H9 (cell line): ENCODE measurements at regions not wholly inside any gene's neighbourhood (a gene's known extent, or its start where the extent isn't known, plus 50 kb on each side); places are given as distances from the start of the nearest gene placed in this dataset.
A peak's percentile ranks its signal among the peaks of the same experiment; 100 is the strongest.

Experiments
- DNase-seq: peaks from one replicate; pipeline ENCODE4 v3.0.0-alpha.2; 2017
- H2AFZ ChIP-seq: one replicate; pipeline ENCODE4 v1.6.1; 2013; ENCODE audit warnings: mild to moderate bottlenecking, low read length, control low read depth, moderate library complexity
- H2AK5ac ChIP-seq: 2 replicates; pipeline ENCODE4 v1.6.1; 2013; ENCODE audit warnings: low read length, control low read depth, mixed read lengths; ENCODE audit not compliant: insufficient read length
- H2BK120ac ChIP-seq: one replicate; pipeline ENCODE4 v1.6.1; 2013; ENCODE audit warnings: low read depth, mild to moderate bottlenecking, low read length, control low read depth, inconsistent platforms; ENCODE audit not compliant: poor library complexity, severe bottlenecking
- H2BK12ac ChIP-seq: 2 replicates; pipeline ENCODE4 v1.6.1; 2013; ENCODE audit warnings: low read length, control low read depth, mixed read lengths, low read depth; ENCODE audit not compliant: insufficient read length
- H2BK15ac ChIP-seq: 2 replicates; pipeline ENCODE4 v1.6.1; 2013; ENCODE audit warnings: low read depth, low read length, control low read depth
- H2BK20ac ChIP-seq: one replicate; pipeline ENCODE4 v1.6.1; 2013; ENCODE audit warnings: low read depth, mild to moderate bottlenecking, low read length, control low read depth, inconsistent platforms; ENCODE audit not compliant: poor library complexity, severe bottlenecking
- H2BK5ac ChIP-seq: 2 replicates; pipeline ENCODE4 v1.6.1; 2013; ENCODE audit warnings: low read length, control low read depth, mixed read lengths; ENCODE audit not compliant: insufficient read length
- H3K14ac ChIP-seq: 2 replicates; pipeline ENCODE4 v1.6.1; 2013; ENCODE audit warnings: low read length, control low read depth; ENCODE audit not compliant: insufficient read depth
- H3K18ac ChIP-seq: 2 replicates; pipeline ENCODE4 v1.6.1; 2013; ENCODE audit warnings: low read depth, mild to moderate bottlenecking, mixed read lengths, low read length, control low read depth; ENCODE audit not compliant: insufficient read length
- H3K23ac ChIP-seq: 2 replicates; pipeline ENCODE4 v1.6.1; 2013; ENCODE audit warnings: low read length, control low read depth, mixed read lengths, low read depth; ENCODE audit not compliant: insufficient read length
- H3K23me2 ChIP-seq: 2 replicates; pipeline ENCODE4 v1.6.1; 2013; ENCODE audit warnings: low read depth, mild to moderate bottlenecking, mixed read lengths, low read length, control low read depth; ENCODE audit not compliant: insufficient read length, poor library complexity, severe bottlenecking
- H3K27ac ChIP-seq: 2 replicates; pipeline ENCODE4 v1.5.1; 2013; ENCODE audit warnings: low read length, control low read depth, mixed read lengths, low read depth; ENCODE audit not compliant: insufficient read length
- H3K27me3 ChIP-seq: 2 replicates; pipeline ENCODE4 v1.6.1; 2013; ENCODE audit warnings: low read length, control low read depth, inconsistent platforms; ENCODE audit not compliant: insufficient read depth
- H3K4ac ChIP-seq: 2 replicates; pipeline ENCODE4 v1.6.1; 2013; ENCODE audit warnings: low read depth, mild to moderate bottlenecking, control low read depth, inconsistent platforms, low read length, moderate library complexity
- H3K4me1 ChIP-seq: 2 replicates; pipeline ENCODE4 v1.6.1; 2013; ENCODE audit warnings: low read length, control low read depth, inconsistent platforms; ENCODE audit not compliant: insufficient read depth
- H3K4me2 ChIP-seq: 2 replicates; pipeline ENCODE4 v1.6.1; 2013; ENCODE audit warnings: low read length, control low read depth, mixed read lengths; ENCODE audit not compliant: insufficient read length, insufficient read depth
- H3K56ac ChIP-seq: 2 replicates; pipeline ENCODE4 v1.6.1; 2013; ENCODE audit warnings: low read depth, mild to moderate bottlenecking, mixed read lengths, low read length, control low read depth; ENCODE audit not compliant: insufficient read length
- H3K79me1 ChIP-seq: 2 replicates; pipeline ENCODE4 v1.6.1; 2013; ENCODE audit warnings: low read depth, mild to moderate bottlenecking, moderate library complexity, low read length, control low read depth, inconsistent platforms; ENCODE audit not compliant: insufficient read depth, poor library complexity, severe bottlenecking
- H3K79me2 ChIP-seq: 2 replicates; pipeline ENCODE4 v1.6.1; 2013; ENCODE audit warnings: low read length, control low read depth, inconsistent platforms; ENCODE audit not compliant: insufficient read depth
- H3K9ac ChIP-seq: 2 replicates; pipeline ENCODE4 v1.6.1; 2013; ENCODE audit warnings: low read length, control low read depth, mixed read lengths; ENCODE audit not compliant: insufficient read length; ENCODE audit errors: extremely low read depth
- H3K9me3 ChIP-seq: one replicate; pipeline ENCODE4 v1.6.1; 2013; ENCODE audit warnings: low read depth, low read length, inconsistent platforms; ENCODE audit not compliant: control insufficient read depth
- H3T11ph ChIP-seq: one replicate; pipeline ENCODE4 v1.6.1; 2013; ENCODE audit warnings: mild to moderate bottlenecking, low read length, control low read depth, inconsistent platforms
- H4K20me1 ChIP-seq: one replicate; pipeline ENCODE4 v1.6.1; 2013; ENCODE audit not compliant: control insufficient read depth, insufficient read length, insufficient read depth
- H4K5ac ChIP-seq: 2 replicates; pipeline ENCODE4 v1.6.1; 2013; ENCODE audit warnings: low read depth, mild to moderate bottlenecking, mixed read lengths, low read length, control low read depth; ENCODE audit not compliant: insufficient read length
- H4K8ac ChIP-seq: replicated peaks from 2 replicates; pipeline ENCODE4 v1.6.1; 2013; ENCODE audit warnings: low read length, control low read depth, mixed read lengths, low read depth; ENCODE audit not compliant: insufficient read length
- H4K91ac ChIP-seq: 2 replicates; pipeline ENCODE4 v1.6.1; 2013; ENCODE audit warnings: low read depth, mild to moderate bottlenecking, moderate library complexity, mixed read lengths, low read length, control low read depth; ENCODE audit not compliant: insufficient read length
- H3K27ac Mint-ChIP-seq, 3 experiments: 2 replicates in 2 of 3; 3 replicates in 1 of 3; pipeline ENCODE4 v1.8.0; 2020 to 2021; ENCODE audit warnings: mixed read lengths in 3 of 3, mild to moderate bottlenecking in 1 of 3, moderate library complexity in 1 of 3
- H3K27me3 Mint-ChIP-seq: 2 replicates; pipeline ENCODE4 v1.8.0; 2021; ENCODE audit warnings: low read depth, mild to moderate bottlenecking, moderate library complexity, mixed read lengths
- H3K36me3 Mint-ChIP-seq, 3 experiments: 2 replicates in 2 of 3; 3 replicates in 1 of 3; pipeline ENCODE4 v1.8.0; 2020 to 2021; ENCODE audit warnings: low read depth in 3 of 3, mixed read lengths in 3 of 3; ENCODE audit not compliant: insufficient read depth in 1 of 3
- H3K4me1 Mint-ChIP-seq, 2 experiments: 2 replicates each; pipeline ENCODE4 v1.8.0; 2020; ENCODE audit warnings: mixed read lengths in 2 of 2
- H3K4me3 Mint-ChIP-seq, 2 experiments: 2 replicates in 1 of 2; 3 replicates in 1 of 2; pipeline ENCODE4 v1.8.0; 2020 to 2021; ENCODE audit warnings: mild to moderate bottlenecking in 2 of 2, mixed read lengths in 2 of 2, moderate library complexity in 1 of 2
- H3K9me3 Mint-ChIP-seq, 2 experiments: 2 replicates in 1 of 2; 3 replicates in 1 of 2; pipeline ENCODE4 v1.8.0; 2020; ENCODE audit warnings: mild to moderate bottlenecking in 2 of 2, mixed read lengths in 2 of 2, moderate library complexity in 1 of 2
- CTCF ChIP-seq: fragments of 200-600 bp; sonication (generic); conservative IDR thresholded peaks from 3 replicates; pipeline ENCODE4 v1.8.0; 2021; ENCODE audit warnings: antibody characterized with exemption, mild to moderate bottlenecking
- WGBS: extraction: QIAGEN DNeasy Blood & Tissue Kit; methylation state at CpG from one replicate; pipeline ENCODE4 v1.1.7; 2013; ENCODE audit warnings: missing lambda C conversion rate, low lambda C conversion rate, mixed read lengths; ENCODE audit not compliant: insufficient read length; ENCODE audit errors: extremely low coverage; 5-methylcytosine and 5-hydroxymethylcytosine counted together

DNA sequence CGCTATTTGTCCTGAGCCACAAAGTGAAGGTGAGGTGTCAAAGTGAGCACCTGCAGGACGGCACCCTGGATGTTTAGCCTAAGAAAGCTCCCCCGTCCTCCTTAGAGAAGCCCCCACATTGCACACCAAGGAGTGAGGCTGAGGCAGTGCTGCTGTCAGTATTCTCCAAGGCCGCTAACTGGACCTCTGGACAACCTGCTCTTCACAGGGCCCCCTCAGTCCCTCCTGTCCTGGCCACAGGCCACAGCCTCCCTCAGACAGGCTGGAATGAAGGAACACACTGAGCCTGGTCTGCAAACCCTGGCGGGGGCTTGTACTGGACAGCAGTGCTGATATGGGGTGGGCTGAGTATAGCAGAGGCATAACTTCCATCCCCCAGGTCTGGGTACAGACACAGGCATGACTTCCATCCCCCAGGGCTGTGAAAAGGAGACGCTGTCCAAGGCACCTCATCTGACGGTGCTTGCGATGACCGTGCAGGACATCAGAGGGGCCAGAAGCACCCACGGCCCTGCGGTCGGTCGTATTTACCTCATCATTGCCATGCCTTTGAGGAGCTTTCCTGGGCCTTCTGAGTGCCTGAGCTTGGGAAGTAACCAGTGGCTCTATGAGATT, 82.4 kb upstream of the DIO3 start:
- Histone ChIP-seq H4K20me1 (no peaks in the 10 kb centered on the region), H3K27ac (no peak overlapping the region), H2AFZ (no peak overlapping the region), H2BK12ac (no peak overlapping the region), H3K9ac (no peak overlapping the region), H2BK15ac (no peak overlapping the region), H3K23me2 (no peaks in the 10 kb centered on the region), H3K9me3 (no peaks in the 10 kb centered on the region), H3K79me1 (no peaks in the 10 kb centered on the region), H3K4me1 (no peaks in the 10 kb centered on the region; the same call in 1 of the 2 replicates), H2AK5ac (no peak overlapping the region), H4K5ac (no peak overlapping the region), H3K27me3 (no peaks in the 10 kb centered on the region), H3K4ac (no peak overlapping the region), H3K18ac (no peak overlapping the region), H2BK5ac (no peak overlapping the region), H4K91ac (no peak overlapping the region), H3K79me2 (no peaks in the 10 kb centered on the region), H3K14ac (no peak overlapping the region), H3K56ac (no peak overlapping the region), H3K4me2 (no peak overlapping the region), H4K8ac (no peak overlapping the region), H2BK120ac (no peak overlapping the region), H2BK20ac (no peak overlapping the region), H3T11ph (no peak overlapping the region), H3K23ac (no peak overlapping the region)
- no peaks in the 10 kb centered on the region for H3K36me3 Mint-ChIP-seq
- TF ChIP-seq CTCF = no peak
- no peak overlapping the region for H3K4me3 Mint-ChIP-seq
- H3K27ac Mint-ChIP-seq = no peak overlapping the region
- peaks cover 16% of the 10 kb centered on the region for H3K27me3 Mint-ChIP-seq
- peaks cover 8 to 9% of the 10 kb centered on the region in 2 experiments for H3K9me3 Mint-ChIP-seq
- peak; percentile 20 for DNase-seq
- WGBS = no CpG with 5 or more reads among the region's 13 CpGs
- H3K4me1 Mint-ChIP-seq = peaks cover 15 to 18% of the 10 kb centered on the region in 2 experiments
